ENCODE measurements at regions not wholly inside any gene's neighbourhood (a gene's known extent, or its start where the extent isn't known, plus 50 kb on each side); places are given as distances from the start of the nearest gene placed in this dataset.

GRCh38 chr13:70324519-70324918, 216.3 kb upstream of the KLHL1 start:
- Mint-ChIP-seq H3K27me3 (no peaks in the 10 kb centered on the region), H3K4me1 (ENCODE audit: low read depth) (peaks cover 1% of the 10 kb centered on the region), H3K36me3 (ENCODE audit: insufficient read depth) (no peaks in the 10 kb centered on the region), H3K9me3 (ENCODE audit: low read depth) (no peaks in the 10 kb centered on the region), H3K4me3 (ENCODE audit: low read depth) (no peak overlapping the region), H3K27ac (no peak overlapping the region)
- DNase-seq (ENCODE audit: low spot score, unreplicated experiment): no peak
- TF ChIP-seq, protein P1, sequence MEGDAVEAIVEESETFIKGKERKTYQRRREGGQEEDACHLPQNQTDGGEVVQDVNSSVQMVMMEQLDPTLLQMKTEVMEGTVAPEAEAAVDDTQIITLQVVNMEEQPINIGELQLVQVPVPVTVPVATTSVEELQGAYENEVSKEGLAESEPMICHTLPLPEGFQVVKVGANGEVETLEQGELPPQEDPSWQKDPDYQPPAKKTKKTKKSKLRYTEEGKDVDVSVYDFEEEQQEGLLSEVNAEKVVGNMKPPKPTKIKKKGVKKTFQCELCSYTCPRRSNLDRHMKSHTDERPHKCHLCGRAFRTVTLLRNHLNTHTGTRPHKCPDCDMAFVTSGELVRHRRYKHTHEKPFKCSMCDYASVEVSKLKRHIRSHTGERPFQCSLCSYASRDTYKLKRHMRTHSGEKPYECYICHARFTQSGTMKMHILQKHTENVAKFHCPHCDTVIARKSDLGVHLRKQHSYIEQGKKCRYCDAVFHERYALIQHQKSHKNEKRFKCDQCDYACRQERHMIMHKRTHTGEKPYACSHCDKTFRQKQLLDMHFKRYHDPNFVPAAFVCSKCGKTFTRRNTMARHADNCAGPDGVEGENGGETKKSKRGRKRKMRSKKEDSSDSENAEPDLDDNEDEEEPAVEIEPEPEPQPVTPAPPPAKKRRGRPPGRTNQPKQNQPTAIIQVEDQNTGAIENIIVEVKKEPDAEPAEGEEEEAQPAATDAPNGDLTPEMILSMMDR (IDR thresholded peaks at IDR 0.05; ENCODE audit: unreplicated experiment): no peak

DNA sequence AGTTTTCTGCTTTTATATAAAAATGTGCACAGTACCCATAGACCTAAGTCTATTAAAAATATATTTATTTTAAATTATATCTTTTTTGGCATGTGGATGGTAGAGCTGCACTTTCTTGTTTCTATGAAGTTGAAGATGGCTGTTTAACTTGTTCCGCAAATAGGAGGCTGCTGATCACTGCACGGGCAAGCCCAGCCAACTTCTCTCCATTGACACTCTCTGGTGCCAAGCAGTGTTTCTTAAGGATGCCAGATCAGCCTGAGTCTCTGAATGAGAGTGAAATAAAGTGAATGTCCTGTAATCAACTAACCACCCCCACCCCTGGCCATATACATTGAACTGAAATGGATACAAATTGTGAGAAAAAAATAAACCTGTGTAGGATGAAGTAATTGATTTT, 202.9 kb upstream of the KLHL1 start:
- no peak overlapping the region for H3K4me3 Mint-ChIP-seq (ENCODE audit: low read depth)
- no peaks in the 10 kb centered on the region for H3K27me3 Mint-ChIP-seq

DNA sequence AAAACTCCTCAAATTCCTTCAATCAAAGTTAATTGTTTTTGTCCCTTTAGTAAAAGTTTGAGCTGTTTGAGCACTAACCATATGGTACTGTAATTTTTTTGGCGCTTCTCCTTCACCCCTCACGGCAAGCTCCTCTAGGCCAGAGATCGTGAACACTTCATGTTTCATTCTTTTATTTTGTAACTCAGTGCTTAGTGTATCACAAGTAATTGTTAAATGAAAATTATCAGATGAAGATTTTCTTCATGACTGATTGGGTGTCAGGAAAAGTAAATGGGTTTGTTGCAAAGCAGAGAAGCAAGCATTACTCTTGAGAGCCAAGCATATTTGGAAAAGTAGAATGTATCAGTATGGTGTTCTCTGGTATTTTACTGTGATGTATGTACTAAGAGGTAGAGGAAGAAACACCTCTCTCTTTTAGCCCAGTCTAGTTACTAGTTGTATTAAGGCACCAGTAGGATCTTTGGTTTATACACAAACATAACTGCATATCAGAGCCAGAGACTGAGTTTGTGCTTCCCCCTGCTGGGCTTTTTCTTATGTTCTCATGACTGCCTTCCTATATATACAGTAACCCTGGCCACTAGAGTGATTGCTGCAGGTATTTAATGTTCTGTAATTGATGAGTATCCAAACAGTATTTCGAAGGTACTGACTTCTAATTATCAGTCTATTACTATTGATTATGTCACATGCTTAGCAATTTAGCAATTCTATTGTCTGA, 202.3 kb upstream of the KLHL1 start:
- Mint-ChIP-seq H3K36me3 (ENCODE audit: insufficient read depth) (no peaks in the 10 kb centered on the region), H3K4me1 (ENCODE audit: low read depth) (peaks cover 15% of the 10 kb centered on the region)

More for the DNA sequence above, 202.9 kb upstream of the KLHL1 start:
- TF ChIP-seq, protein P1 (IDR thresholded peaks at IDR 0.05; ENCODE audit: unreplicated experiment): no peak
- DNase-seq (ENCODE audit: low spot score, unreplicated experiment): no peak
- Mint-ChIP-seq H3K9me3 (ENCODE audit: low read depth) (no peaks in the 10 kb centered on the region), H3K36me3 (ENCODE audit: insufficient read depth) (no peaks in the 10 kb centered on the region), H3K27ac (no peak overlapping the region), H3K4me1 (ENCODE audit: low read depth) (peaks cover 15% of the 10 kb centered on the region)

GRCh38 chr13:70297189-70297616, 189.0 kb upstream of the KLHL1 start:
- TF ChIP-seq, protein P1 (IDR thresholded peaks at IDR 0.05; ENCODE audit: unreplicated experiment): no peak
- Mint-ChIP-seq H3K9me3 (ENCODE audit: low read depth) (peaks cover 30% of the 10 kb centered on the region), H3K4me3 (ENCODE audit: low read depth) (no peak overlapping the region), H3K4me1 (ENCODE audit: low read depth) (no peaks in the 10 kb centered on the region), H3K27me3 (no peaks in the 10 kb centered on the region), H3K36me3 (ENCODE audit: insufficient read depth) (peaks cover 3% of the 10 kb centered on the region), H3K27ac (no peak overlapping the region)
- no peak for DNase-seq (ENCODE audit: low spot score, unreplicated experiment)

More for the DNA sequence above, 202.3 kb upstream of the KLHL1 start:
- no peaks in the 10 kb centered on the region for H3K9me3 Mint-ChIP-seq (ENCODE audit: low read depth)
- no peak for DNase-seq (ENCODE audit: low spot score, unreplicated experiment)
- H3K4me3 Mint-ChIP-seq (ENCODE audit: low read depth): no peak overlapping the region
- H3K27ac Mint-ChIP-seq: no peak overlapping the region
- TF ChIP-seq, protein P1 (IDR thresholded peaks at IDR 0.05; ENCODE audit: unreplicated experiment): peak; percentile 59
- H3K27me3 Mint-ChIP-seq: no peaks in the 10 kb centered on the region

DNA sequence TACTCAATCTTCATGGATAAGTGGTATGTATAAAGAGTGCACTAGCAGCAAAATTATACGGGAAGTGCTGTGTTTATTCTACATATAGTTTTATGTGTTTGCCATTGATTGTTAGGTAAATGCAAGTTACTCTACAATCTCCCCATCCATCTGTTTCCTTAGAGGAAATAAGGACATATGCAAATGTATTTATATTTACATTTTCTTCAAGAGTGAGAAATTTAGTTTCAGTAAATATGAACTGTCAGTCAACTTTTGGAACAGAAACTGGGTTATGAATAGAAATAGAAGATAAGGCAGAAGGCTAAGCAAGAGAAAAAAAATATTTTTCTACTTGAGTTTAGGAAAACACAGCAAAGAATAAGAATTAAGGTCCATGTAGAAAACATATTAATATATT, 176.1 kb upstream of the KLHL1 start:
- Mint-ChIP-seq H3K36me3 (ENCODE audit: insufficient read depth) (no peaks in the 10 kb centered on the region), H3K27ac (no peak overlapping the region), H3K4me3 (ENCODE audit: low read depth) (no peak overlapping the region), H3K27me3 (no peaks in the 10 kb centered on the region), H3K4me1 (ENCODE audit: low read depth) (no peaks in the 10 kb centered on the region), H3K9me3 (ENCODE audit: low read depth) (peaks cover 4% of the 10 kb centered on the region)
- TF ChIP-seq, protein P1 (IDR thresholded peaks at IDR 0.05; ENCODE audit: unreplicated experiment): no peak
- DNase-seq (ENCODE audit: low spot score, unreplicated experiment): no peak

All from progenitor cell of endocrine pancreas (in vitro differentiated cells).